ENCODE measurements at regions not wholly inside any gene's neighbourhood (a gene's known extent, or its start where the extent isn't known, plus 50 kb on each side); places are given as distances from the start of the nearest gene placed in this dataset.
"Not testable (repeated sequence)": the region's sequence is repeated elsewhere in the genome, so short reads cannot be mapped to it uniquely, and the experiment has no call there.

DNA sequence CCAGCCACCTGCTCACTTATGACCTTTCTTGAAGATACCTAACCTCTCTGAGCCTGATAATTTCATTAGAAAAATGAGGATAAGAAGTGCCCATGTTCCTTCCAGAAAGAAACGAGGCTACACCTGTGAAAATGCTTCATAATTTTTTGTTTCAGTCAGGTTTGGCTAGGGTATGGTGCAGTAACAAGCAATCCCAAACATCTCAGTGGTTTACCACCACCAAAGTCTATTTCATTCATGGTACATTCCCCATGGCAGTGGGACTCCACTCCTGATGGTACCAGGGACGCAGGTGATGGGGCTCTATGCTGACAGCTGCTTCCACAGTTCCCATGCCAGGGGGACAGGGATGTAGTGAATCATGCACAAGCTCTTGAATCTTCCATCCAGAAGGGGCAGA lies 147.6 kb upstream of the CES5A start:
- DNase-seq (ENCODE audit: low read depth in 1 of 2, low spot score in 1 of 2), result no peak

DNA sequence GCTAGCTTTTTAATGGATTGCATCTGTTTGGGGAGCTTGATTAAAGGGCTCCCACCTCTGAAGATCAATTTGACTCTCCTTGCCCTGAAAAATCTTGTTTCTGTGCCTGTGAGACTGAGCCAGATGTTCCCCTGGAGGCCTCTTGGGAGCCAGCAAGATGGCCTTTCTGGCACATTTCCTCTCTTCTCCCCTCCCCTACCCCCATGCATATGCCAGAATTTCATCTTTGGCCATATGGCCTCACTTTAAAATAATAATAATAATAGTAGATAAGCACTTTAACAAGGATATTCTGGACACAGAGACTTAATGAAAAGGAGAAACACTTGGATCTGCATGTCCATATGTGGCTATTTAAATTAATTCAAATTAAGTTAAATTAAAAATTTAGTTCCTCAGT lies 144.1 kb upstream of the CES5A start:
- no peak for DNase-seq (ENCODE audit: low read depth in 1 of 2, low spot score in 1 of 2)

DNA sequence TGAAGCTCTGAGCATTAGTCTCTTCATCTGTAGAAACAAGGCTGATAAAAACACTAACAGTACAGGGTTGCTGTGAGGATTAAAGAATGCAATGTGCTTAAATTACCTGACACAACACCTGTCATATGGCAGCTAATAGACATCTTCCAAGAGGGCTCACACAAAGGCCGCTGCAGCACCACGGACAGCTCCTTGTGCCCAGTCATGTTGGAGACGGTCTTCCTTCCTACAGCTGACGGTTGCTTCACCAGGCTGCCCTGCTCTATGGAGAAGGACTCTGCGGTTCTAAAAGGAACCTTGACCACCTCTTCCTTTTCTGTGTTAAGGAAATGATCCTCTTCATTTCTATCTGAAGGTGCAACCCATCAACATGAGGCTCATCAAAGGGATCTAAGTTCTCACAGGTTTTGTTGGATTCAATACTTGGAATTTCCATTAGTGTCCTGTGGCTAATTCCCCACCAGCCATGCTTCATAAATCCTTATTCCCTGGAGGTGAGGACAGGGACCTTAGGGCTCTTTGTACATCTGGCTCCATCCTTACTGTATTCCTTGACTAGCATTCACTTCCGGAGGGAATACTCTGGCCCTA lies 138.9 kb upstream of the CES5A start:
- peak in 1 of 2 donors; percentile 2 for DNase-seq (ENCODE audit: low read depth in 1 of 2, low spot score in 1 of 2)

DNA sequence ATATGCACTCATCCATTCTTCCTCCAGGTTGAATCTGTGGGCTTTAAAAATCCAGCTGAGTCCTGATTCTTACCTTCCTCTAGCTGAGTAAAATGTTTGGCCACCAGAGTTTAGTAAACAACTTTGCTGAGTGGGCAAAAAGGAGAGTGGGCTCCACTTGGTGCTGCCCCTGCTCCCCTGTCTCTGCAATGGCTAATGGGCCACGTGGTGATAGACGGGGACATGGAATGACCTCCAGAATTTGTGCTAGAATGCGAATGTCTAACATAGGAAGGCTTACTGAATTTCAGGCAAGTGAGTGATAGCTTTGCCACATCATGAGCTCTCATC lies 137.3 kb upstream of the CES5A start:
- no peak for DNase-seq (ENCODE audit: low read depth in 1 of 2, low spot score in 1 of 2)

DNA sequence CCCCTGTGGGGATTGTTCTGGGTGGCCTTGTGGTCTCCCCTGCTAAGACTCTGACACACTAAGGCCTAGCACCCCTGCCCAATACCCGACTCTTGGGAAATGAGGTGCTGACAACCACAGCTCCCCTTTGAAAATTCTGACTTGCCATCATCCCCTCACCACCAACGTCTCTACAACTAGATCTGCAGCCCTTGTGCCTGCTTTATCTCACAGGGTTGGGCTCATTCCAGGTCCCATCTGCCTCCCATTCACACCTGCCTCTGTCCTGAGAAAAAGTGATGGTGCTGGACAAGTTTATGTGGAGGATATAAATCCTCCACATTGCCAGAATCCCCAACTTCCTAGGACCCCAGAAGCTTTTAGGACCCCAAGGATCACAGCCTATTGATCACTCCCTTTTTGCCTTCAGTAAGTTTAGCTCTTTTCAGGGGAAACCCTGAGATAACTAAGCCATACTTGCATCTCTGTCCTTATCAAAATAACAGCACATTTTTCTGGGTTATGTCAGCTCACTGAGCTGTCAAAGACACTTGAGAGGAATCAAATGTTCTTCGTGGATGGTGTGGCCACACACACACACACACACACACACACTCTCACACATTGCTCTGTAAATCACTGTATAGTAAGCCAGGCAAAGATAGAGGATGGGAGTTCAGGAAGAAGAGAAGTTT lies 136.8 kb upstream of the CES5A start:
- no peak for DNase-seq (ENCODE audit: low read depth in 1 of 2, low spot score in 1 of 2)

DNA sequence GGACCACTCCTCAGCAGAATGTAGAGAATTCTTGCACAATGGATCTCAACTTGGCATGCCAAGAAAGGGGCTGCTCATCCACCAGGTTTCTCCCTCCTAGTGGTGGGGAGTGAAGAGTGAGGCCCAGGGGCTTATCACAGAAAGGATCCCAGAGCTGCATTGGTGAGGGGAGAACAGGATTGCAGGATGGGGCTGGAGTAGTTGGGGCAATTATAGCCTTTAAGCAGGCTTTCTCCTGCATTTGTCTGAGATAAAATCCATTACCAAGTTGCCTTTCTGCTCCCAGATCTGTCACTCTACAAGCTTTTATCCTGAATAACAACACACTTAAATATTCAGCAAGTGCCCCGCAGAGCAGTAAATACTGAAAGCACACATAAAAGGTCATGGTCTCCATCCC lies 130.8 kb upstream of the CES5A start:
- no peak for DNase-seq (ENCODE audit: low read depth in 1 of 2, low spot score in 1 of 2)

DNA sequence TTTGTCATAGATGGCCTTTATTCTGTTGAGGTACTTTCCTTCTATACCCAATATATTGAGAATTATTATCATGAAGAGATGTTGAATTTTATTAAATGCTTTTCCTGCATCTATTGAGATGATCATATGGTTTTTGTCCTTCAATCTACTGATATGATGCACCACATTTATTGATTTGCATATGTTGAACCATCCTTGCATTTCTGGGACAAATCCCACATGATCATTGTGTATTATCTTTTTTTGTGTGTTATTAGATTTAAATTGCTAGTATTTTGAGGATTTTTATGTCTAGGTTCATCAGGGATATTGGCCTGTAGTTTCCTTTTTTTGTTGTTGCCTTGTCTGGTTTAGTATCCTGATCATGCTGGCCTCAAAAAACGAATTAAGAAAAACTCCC lies 124.5 kb upstream of the CES5A start:
- DNase-seq (ENCODE audit: low read depth in 1 of 2, low spot score in 1 of 2), result no peak

DNA sequence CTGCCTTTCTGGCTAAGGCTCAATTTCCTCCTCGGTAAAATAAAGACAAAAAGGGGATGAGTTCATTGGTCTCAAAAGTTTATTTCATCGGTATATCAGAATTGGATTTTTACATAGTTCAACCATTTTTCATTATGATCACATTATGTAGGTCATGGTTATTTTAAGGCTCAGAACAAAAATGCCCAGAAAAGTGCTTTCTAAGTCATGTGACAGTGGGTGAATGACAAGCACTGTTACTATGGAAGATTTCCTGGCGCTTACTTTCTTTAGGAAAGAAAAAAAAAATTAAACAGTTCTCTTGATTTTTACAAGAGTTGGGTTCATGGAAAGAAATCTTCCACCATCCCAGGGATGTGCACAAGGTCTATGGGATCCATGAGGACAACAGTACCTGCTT lies 117.9 kb upstream of the CES5A start:
- no peak for DNase-seq (ENCODE audit: low read depth in 1 of 2, low spot score in 1 of 2)

DNA sequence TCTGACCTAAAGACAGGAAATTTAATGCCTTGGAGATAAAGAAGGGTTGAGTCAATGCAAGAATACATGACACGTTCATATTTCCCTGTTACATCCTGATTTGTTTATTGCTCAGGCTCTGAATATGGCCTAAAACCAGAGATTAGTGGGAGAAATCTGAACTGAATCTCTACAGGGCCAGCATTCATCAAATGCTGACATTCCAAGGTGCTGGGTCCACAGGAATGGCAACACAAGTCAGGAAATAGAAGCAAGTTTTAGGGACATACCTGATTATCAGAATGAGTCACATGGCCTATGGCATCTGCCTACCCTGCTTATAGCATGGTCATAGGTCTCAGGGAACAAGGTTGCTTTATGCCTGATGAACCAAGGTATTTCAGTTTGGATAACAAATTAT lies 117.4 kb upstream of the CES5A start:
- no peak for DNase-seq (ENCODE audit: low read depth in 1 of 2, low spot score in 1 of 2)

DNA sequence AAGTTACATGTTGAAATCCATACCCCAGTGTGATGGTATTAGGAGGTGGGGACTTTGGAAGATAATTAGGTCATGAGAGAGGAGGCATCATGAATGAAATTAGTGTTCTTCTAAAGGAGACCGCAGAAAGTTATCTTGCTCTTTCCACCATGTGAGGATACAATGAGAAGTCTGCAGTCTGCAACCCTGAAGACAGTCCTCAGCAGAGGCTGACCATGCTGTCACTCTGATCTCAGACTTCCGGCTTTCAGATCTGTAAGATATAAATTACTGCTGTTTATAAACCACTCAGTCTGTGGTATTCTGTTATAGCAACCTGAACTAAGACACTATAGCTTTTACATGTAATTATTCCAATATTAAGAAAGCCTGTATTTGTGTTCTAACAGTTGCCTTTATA lies 116.7 kb upstream of the CES5A start:
- no peak for DNase-seq (ENCODE audit: low read depth in 1 of 2, low spot score in 1 of 2)

DNA sequence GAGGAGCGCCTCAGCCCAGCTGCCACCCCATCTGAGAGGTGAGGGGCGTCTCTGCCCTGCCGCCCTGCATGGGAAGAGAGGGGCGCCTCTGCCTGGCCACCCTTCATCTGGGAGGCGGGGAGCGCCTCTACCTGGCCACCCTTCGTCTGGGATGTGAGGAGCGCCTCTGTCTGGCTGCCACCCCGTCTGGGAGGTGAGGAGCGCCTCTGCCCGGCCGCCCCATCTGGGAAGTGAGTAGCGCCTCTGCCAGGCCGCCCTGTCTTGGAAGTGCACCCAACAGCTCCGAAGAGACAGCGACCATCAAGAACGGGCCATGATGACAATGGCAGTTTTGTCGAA lies 114.4 kb upstream of the CES5A start:
- no peak for DNase-seq (ENCODE audit: low read depth in 1 of 2, low spot score in 1 of 2)

DNA sequence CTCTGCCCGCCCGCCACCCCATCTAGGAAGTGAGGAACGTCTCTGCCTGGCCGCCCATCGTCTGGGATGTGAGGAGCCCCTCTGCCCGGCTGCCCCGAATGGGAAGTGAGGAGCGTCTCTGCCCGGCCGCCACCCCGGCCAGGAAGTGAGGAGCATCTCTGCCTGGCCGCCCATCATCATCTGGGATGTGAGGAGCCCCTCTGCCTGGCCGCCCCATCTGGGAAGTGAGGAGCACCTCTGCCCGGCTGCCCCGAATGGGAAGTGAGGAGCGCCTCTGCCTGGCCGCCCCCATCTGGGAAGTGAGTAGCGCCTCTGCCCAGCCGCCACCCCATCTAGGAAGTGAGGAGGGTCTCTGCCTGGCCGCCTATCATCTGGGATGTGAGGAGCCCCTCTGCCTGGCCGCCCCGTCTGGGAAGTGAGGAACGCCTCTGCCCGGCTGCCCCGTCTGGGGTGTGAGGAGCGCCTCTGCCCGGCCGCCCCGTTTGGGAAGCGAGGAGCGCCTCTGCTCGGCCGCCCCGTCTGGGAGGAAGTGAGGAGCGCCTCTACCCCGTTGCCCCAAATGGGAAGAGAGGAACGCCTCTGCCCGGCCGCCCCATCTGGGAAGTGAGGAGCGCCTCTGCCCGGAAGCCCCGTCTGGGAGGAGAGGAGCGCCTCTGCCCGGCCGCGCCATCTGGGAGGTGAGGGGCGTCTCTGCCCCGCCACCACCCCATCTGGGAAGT lies 113.8 kb upstream of the CES5A start:
- DNase-seq (ENCODE audit: low read depth in 1 of 2, low spot score in 1 of 2), result not testable (repeated sequence)

DNA sequence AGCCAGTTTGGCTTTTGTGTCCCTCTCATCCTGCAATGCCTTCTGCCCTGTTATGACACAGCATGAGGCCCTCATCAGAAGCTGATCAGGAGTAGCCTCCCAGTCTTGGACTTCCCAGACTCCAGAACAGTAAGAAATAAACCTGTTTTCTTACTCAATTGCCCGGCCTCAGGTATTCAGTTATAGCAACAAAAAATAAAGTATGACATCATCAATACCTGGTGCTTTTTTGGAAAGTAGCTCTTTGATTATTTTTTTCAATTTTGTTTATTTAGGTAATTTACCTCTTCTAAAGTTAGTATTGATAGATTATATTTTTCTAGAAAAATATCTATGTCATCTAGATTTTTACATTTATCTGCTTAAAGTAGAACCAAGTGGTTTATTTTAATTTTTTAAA lies 112.8 kb upstream of the CES5A start:
- DNase-seq (ENCODE audit: low read depth in 1 of 2, low spot score in 1 of 2), result no peak

DNA sequence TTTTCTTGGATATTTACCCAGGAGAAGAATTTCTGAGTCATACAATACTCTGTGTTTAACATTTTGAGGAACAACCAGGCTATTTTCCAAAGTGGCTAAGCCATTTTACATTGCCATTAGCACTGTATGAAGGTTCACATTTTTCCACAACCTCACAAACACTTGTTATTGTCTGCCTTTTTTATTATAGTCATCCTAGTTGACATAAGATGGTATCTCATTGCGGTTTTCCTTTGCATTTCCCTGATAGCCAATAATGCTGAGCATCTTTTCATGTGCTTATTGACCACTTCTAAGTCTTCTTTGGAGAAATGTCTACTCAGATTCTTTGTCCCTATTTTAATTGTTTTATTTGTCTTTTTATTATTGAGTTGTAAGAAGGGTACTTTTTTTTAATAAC lies 107.4 kb upstream of the CES5A start:
- DNase-seq (ENCODE audit: low read depth in 1 of 2, low spot score in 1 of 2), result no peak

DNA sequence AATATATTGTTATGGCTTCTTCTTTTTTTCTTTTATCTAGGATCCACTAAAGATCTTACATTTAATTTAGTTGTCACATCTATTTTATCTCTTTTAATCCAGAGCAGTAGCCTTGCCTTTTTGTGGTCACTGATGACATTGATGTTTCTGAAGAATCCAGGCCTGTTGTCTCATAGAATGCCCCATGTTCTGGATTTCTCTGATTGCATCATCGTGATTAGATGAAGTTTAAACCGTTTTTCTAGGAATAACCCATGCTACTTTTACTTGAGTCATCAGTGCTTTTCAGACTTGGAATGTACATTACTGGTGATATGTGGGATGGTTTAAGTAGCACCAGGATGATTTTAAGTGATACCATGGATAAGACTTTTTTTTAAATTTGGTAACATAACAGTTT lies 106.4 kb upstream of the CES5A start:
- DNase-seq (ENCODE audit: low read depth in 1 of 2, low spot score in 1 of 2), result no peak

DNA sequence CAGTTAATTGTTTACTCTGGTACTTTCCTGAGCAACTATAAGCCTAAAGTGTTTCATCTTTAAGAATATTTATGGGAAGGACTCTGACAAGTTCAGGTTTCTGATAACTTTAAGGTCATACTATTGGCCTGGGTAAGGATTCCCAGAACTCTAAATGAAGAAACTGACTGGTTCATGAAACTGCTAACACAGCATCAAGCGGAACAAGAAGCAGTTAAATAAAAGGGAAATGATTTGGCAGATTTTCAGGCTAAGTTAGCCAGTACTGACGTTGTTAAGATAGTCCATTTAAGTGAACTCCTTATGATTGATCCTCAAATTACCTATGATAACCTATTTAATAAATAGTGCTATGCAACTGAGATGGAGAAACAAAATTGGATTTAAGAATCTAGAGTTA lies 101.6 kb upstream of the CES5A start:
- DNase-seq (ENCODE audit: low read depth in 1 of 2, low spot score in 1 of 2), result no peak

DNA sequence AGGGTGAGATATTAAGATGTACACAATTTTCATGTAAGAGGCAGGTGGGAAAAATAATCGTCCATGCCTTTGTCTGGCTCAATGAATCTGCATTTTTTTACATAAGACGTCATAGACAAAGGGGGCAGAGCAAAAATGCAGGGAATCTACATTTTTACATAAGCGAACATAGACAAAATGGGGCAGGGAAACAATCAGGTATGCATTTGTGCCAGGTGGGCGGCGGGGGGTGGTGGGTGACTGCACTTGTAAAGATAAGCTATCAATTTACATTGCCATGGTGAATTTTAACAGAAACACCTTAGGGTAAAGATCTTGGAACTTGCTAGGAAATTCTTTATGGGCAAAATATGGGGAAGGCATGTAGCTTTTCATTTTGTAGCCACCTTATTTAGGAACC lies 96.3 kb upstream of the CES5A start:
- DNase-seq (ENCODE audit: low read depth in 1 of 2, low spot score in 1 of 2), result no peak

DNA sequence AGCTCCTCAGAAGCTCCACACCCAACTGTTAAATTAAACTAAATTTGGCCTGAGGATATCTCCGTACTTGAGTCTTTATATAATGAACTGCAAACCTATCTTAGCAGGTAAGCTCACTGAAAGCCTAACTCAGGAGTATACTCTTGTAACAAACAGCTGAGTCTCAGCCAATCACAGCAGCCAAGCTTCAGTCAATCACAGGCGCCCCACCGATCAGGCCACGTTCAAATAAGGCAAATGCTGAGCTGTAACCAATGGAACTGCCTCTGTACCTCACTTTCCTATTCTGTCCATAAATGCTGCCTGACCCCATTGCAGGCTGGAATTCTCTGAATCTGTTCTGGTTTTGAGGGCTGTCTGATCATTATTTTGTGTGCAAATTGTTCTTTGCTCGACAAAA lies 93.0 kb upstream of the CES5A start:
- no peak for DNase-seq (ENCODE audit: low read depth in 1 of 2, low spot score in 1 of 2)

DNA sequence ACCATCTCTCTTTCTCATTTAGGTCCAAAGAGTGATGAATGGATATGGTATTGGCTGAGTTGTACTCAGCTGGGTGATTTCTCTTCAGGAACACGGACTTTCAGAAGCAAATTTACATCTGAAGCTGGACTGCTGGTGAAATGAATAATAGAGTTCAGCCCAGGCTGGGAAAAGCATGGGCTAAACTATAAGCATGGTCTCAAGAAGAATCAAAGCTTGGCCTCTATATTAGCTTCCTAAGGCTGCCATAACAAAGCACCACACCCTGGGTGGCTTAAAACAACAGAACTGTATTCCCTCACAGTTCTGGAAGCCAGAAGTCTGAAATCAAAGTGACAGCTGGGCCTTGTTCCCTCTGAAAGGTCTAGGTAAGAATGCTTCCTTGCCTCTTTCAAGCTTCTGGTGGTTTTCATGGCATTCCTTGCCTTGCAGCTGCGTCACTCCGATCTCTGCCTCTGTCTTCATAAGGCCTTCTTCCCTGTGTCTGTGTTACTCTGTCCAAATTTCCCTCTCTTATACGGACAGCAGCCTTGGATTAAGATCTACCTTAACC lies 89.8 kb upstream of the CES5A start:
- no peak for DNase-seq (ENCODE audit: low read depth in 1 of 2, low spot score in 1 of 2)

DNA sequence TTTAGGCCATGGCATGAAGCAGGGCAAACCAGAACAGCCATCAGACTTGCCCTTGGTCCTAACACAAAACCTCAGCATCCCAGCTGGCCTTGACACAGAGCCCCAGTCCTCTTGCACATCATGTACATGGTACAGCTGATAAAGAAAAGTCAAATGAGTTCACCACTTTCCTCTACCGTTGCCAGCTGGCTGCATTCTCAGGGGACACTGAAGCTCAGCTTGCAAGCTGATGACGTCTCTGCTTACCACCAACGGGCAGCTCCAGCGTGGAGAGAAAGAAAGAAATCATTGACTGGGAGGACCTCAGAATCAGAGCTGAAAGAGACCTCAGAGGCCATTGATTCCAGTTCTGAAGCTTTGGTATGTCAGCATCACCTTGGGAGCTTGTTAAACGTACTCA lies 80.7 kb upstream of the CES5A start:
- DNase-seq (ENCODE audit: low read depth in 1 of 2, low spot score in 1 of 2), result no peak

DNA sequence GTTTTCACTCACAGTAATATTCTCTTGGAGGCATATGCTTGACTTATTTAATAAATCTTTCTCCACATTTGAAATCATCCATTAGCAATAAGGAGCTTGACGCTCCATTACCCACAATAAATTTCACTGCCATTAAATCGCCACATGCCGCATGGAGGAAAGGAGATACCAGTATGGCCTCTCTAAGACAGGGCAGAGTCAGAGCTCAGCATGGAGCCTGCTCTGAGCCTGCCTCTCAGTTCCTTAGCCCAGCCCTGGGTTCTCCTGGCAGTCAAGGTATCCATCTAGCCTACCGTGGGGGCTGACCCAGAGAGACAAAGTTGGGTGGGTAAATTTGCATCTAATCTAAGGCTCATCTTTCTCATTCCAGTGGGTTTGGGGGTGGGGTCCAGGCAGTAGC lies 80.3 kb upstream of the CES5A start:
- no peak for DNase-seq (ENCODE audit: low read depth in 1 of 2, low spot score in 1 of 2)

DNA sequence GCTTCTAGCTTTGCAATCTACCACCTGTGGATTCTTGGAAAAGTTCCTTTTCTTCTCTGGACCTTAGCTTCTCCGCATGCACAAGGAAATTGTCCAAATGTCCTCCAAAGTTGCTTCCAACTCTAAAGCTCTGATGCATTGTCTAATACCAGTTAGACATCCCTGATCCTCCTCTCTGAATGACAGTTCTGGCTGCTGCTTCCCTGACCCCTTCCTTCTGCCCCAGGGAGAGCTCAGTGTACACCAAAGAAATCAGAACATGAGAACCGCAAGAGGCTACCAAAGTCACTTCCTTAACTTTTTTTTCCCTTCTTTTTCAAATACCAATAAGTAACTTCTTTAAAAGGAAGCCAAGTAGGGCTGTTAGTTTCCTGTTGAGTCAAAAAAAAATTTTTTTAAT lies 79.7 kb upstream of the CES5A start:
- no peak for DNase-seq (ENCODE audit: low read depth in 1 of 2, low spot score in 1 of 2)

DNA sequence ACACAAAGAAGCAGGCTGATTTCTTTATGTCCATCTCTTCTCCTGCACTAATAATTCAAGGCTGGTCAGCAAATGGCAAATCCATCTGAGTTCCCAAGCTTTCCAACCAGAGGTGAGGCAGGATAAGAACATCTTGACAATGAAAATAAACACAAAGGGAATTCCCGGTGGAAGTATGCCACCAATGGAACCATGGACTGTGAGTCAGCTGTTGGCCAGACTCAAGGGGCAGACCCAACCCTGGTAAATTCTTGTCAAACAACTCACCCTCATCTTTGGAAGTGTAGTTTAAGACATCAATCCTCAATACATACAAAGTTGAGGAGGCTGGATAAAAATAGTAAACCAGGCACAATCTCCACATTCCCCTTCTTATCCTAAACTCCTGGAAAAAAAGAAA lies 74.3 kb upstream of the CES5A start:
- no peak for DNase-seq (ENCODE audit: low read depth in 1 of 2, low spot score in 1 of 2)

Data from activated CD4-positive, alpha-beta T cell treated with anti-CD3 and anti-CD28 coated beads, Interleukin-2, amount 50 U/mL, for 24 hours (primary cell).